NCI-H2196 (cell line): ENCODE measurements at regions not wholly inside any gene's neighbourhood (a gene's known extent, or its start where the extent isn't known, plus 50 kb on each side); places are given as distances from the start of the nearest gene placed in this dataset.

Experiments used
- DNase-seq: peaks from one replicate; lab custom pipeline; 2025; ENCODE audit not compliant: unreplicated experiment; lab: John Stamatoyannopoulos, UW

GRCh38 chr7:25314094-25314730 lies 85.9 kb upstream of the NPVF start:
- DNase-seq, result no peak

DNA sequence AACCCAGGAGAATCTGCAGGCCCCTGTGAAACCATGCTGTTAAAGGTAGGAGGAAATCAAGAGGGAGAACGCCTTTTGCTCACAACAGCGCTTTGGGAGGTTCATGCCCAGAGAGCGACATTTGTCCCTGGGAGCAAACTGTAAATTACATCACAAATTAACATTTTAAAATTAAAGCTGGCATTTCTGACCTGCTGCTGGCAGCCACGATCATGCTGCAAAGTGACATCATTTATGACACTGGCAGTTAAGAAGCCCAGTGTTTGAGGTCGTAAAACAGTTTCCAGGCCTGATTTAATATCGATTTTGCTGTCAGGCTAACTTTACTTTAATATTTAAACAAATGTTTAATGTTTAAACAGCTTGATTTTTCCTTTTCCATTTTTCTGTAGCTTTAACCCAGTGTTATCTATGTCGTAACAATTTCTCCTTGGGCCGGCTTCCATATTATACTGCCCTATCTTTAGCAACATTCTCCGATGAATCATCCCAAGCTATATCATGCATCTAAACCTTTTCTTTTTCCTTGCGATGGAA lies 86.5 kb upstream of the NPVF start:
- DNase-seq, result no peak

DNA sequence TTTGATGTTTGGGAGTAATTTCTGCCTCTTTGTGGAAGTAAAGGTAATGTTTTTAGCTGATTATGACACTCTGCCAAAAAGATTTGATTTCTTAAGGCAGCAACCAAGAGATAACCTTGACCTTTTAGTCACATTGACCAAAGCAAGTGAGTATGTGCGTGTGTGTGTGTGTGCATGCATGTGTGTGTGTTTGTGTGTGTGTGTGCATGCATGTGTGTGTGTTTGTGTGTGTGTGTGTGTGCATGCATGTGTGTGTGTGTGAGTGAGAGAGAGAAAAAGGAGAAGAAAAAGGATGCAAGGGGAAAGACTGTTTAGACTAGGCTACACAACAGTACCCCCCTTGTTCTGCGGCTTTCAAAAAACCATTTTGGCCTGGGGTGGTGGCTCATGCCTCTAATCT lies 88.1 kb upstream of the NPVF start:
- no peak for DNase-seq

- DNase-seq, result no peak
These were observed 89.8 kb upstream of the NPVF start for GRCh38 chr7:25318047-25318446.

DNA sequence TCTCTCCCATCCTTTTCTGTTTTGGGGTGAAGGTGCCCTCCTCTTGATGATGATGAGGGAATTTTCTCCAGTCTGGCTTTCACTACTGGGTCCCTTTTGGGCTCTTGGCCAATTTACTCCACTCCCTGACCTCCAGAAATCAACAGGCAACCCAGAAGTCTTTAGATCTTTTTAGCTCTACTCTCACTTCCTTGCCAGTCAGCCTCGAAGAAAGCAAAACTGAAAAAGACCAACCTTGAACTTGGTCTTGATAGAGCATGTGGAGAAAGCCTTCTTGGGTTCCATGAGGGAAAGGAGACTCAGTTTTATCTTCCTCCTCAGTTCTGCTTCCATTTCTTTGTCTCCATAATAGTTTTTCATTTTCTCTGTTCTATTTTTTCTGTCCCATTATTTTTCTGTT lies 91.4 kb upstream of the NPVF start:
- no peak for DNase-seq

DNA sequence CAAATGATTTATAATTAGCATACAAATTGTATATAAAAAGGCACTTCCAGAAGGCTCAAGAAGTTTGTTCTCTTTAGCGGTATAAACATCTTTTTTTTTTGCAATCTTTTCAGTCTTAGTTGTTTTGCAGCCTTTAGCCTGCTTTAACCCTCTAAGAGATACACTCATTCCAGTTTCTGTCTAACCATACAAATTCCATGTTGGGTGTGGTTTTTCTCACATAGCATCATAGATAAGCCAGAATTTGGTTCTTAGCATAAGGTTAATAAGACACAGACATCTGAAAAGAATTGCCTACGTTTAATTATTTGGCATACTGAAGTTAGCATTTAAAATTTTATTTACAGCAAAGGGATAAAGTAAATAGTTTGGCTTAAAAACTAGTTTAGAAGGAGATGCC lies 92.5 kb upstream of the NPVF start:
- DNase-seq, result no peak

DNA sequence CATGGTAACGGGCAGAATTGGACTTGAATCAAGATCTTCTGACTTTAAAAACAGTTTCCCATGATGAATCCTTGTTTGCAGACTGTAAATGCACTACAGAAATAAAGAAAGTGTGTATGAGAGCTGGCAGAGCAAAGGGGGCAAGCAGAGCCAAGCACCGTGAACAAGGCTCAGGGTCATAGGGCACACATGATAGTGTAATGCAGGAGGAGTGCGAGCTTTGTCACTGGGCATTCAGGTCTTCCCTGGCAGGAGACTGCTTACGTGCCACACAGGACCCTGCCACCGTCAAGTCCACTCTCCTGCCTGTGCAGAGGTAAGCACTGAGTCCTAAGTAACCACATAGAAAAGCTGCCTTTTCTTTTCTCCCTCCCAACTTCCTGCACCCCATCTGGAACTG lies 93.1 kb upstream of the NPVF start:
- no peak for DNase-seq

DNA sequence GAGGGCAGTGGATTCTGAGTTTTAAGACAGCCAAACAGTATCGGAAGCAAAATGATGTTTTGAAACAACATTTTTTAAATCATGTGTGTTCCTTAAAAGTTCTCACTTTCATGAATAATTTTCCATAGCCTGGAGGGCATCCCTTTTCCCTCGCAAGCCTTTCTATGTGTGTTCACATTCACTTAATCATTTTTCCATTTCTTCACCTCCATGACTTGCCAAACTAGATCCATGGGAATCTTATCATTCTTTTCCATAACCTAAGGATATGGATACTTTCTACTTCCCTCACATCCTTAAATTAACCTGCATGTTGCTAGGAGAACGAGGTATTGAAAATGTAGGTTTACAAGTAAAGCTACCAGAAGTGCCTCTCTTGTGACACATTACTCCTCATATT lies 94.2 kb upstream of the NPVF start:
- no peak for DNase-seq

- no peak for DNase-seq
These were observed 97.0 kb upstream of the NPVF start for GRCh38 chr7:25325186-25325757.

DNA sequence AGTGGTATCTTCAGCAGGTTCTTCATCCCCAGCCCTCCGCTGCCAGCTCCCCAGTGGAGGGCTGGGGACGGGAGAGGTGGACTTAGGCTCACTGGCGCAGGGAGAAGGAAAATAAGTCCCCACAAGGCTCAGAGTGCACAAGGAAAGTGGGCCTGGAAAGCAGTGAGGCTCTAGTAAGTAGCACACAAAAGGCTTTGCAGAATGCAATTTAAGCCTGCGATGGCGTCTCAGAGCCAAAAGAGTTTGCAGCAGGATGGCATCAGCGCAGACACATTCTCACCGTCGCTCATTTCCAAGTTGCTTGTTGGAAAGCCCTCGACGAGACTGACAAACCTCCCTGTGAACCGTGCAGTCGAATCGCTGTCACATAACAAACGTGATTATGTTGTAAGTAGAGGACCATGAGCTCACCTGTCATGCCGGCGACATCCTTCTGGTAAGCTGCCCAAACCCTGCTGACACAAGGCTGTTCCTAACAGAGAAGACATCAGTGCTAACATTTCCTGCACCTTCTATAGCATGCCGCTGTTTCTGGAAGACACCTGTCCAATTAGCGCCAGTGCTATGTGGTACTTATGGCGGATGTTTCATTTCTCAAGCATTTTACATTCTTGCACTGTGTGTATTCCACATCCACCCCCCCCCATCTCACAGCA lies 98.3 kb upstream of the NPVF start:
- no peak for DNase-seq

DNA sequence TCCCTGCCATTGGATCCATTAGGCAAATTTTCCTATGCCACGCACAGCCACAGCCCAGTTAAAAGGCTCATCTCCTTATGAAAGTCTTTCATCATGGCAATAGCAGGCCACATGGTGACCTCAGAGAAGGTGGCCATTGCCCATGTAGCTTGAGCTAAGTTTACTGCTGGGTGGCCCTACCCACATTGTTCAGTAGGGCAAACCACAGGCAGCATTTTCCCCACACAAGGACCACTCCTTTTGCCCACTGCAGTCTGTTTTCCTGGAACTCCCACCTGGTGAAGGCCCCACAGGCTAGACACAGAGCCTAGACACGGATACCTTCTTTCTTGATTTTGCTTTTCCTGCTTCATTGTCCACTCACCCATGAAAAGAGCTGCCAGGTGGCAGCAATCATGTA lies 101.5 kb upstream of the NPVF start:
- no peak for DNase-seq

GRCh38 chr7:25333296-25333928 lies 105.1 kb upstream of the NPVF start:
- DNase-seq, result no peak

DNA sequence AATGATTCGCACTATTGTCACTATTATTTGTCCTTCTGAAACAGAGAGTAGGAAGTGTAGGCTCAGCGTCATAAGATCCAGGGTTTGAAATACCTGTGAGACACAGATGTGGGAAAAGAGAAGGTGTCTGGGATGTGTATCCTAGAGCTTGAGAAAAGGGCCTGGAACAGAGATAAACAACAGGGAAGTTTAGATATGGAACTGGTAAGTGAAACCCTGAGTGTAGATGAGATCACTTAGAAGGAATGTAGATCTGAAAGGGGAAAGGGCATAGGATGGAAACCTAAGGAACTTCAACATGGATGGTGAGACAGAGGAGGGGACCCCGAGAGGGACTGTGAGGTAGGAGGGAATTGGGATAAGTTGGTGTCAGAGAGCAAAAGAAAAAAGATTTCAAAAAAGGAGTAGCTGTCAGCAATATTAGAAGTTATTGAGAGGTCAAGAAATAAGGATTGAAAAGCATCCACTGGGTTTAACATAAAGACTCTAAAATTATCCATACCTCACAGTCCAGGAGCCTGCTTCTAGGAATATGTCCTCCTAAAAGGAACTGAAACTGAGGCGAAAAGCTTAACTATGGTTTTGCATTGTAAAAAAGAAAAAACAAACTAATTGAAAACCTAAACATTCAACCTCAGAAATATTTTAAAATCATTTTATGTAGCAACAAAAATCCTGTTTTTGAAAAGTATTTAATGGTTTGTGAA lies 119.2 kb upstream of the NPVF start:
- no peak for DNase-seq

DNA sequence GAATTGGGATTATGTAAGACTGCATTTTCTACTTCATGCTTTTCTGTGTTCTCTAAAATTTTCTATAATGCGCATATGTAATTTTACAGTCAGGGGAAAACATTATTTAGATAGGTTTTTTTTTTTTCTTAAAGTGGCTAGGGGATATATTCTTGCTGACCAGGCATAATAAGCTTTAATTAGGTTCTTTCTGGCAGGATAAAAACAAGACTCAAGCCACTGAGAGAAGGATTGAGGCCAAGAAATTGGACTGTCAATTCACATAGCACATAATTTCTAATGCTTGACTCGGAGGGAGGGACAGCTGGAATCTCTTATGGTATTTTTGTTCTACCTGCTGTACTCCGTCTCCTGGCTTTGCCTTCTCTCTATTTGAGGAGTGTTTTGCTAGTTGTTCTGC lies 119.8 kb upstream of the NPVF start:
- no peak for DNase-seq

- DNase-seq, result no peak
These were observed 121.2 kb upstream of the NPVF start for GRCh38 chr7:25349283-25350017.

DNA sequence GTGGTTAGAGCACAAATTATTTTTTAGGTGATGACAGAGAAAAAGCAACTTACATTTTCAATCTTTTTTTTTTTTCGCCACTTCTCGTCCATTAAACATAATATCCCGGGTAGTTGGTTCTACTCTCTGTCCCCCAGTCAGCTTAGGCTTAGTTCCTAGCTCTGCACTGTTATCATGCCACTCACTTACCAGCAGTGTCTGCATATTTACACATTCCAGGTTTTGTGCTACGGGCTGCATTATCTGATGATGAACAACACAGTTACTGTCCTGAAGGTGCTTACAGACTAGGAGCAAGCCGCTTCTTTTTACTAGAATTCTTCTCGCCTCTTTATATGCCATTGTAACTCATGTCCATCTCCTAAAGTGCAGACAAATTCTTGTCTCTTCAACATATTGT lies 121.8 kb upstream of the NPVF start:
- no peak for DNase-seq

DNA sequence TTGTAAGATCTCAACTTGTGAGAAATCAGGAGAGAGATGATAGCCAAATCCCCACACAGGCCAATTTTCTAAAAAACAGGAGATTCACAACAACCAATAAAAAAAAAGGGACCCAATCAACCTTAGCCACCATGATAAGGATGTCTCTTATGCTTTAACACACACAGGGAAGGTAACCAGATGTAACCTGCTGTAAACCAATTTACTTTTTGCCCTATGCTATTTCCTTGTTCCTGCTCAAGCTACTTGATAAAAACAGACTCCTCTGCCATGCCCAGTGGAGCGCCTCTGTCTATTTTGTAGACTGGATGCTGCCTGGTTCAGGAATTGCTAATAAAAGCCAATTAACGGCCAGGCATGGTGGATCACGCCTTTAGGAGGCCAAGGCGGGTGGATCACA lies 123.5 kb upstream of the NPVF start:
- DNase-seq, result no peak

GRCh38 chr7:25353196-25353595 lies 124.9 kb upstream of the NPVF start:
- no peak for DNase-seq

GRCh38 chr7:25353732-25354131 lies 125.4 kb upstream of the NPVF start:
- DNase-seq, result no peak

GRCh38 chr7:25356534-25357151 lies 128.4 kb upstream of the NPVF start:
- no peak for DNase-seq
